ENCODE measurements at regions not wholly inside any gene's neighbourhood (a gene's known extent, or its start where the extent isn't known, plus 50 kb on each side); places are given as distances from the start of the nearest gene placed in this dataset.
A peak's percentile ranks its signal among the peaks of the same experiment; 100 is the strongest.

DNA sequence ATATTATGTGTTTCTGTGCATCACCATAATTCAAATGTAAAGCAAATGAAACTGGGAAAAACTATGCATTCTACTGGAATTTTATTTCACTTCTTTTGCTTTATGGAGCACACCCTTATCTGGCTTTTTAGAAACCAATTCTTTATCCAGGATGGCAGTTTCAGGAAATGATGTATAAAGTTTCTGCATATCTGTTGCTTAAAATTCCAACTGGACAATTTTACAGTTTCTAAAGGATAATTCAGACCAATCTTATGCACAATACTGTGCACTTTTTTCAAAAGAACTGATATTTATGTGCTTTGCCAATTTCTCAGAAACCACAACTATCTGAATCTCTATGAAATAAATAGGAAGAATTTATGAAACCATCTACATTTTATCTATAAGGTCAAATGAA is 246.5 kb upstream of the MIR17HG start:
- Histone ChIP-seq H3K27ac (ENCODE audit: low read depth, low read length) (no peak overlapping the region), H3K4me3 (ENCODE audit: low read depth, low read length) (no peak overlapping the region), H3K36me3 (ENCODE audit: control insufficient read depth, insufficient read depth, low read length) (no peaks in the 10 kb centered on the region), H3K4me1 (ENCODE audit: control insufficient read depth, insufficient read depth, low read length) (no peaks in the 10 kb centered on the region), H3K9me3 (ENCODE audit: control insufficient read depth, insufficient read depth, low read length) (peaks cover 1% of the 10 kb centered on the region), H3K27me3 (ENCODE audit: control insufficient read depth, insufficient read depth, low read length) (no peaks in the 10 kb centered on the region)
- no peak for DNase-seq (ENCODE audit: low read depth in 4 of 6, low spot score in 6 of 6)

DNA sequence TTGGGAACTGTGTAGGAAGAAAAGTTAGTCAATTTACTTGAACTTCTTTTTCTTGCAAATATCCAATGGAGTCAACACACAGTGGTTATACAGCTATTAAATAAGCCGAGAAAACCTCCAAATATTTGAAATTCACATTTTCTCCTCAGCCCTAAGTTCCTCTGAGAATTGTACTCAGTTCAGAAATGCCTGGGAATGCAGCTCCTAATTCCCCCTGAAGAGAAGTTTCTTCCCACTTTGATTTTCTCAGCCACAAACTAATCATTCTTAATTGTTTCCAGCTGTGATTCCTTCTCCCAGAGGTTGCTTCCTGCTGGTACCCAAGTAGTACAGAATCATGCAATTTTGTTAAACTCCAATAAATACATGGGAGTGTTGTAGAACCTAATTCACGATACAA is 246.1 kb upstream of the MIR17HG start:
- H3K27me3 ChIP-seq (ENCODE audit: control insufficient read depth, insufficient read depth, low read length), result no peaks in the 10 kb centered on the region
- DNase-seq (ENCODE audit: low read depth in 4 of 6, low spot score in 6 of 6), result peak in 4 of 6 donors; percentile 14 to 87 (median 30)
- no peaks in the 10 kb centered on the region for H3K4me1 ChIP-seq (ENCODE audit: control insufficient read depth, insufficient read depth, low read length)
- H3K36me3 ChIP-seq (ENCODE audit: control insufficient read depth, insufficient read depth, low read length), result no peaks in the 10 kb centered on the region
- H3K4me3 ChIP-seq (ENCODE audit: low read depth, low read length), result no peak overlapping the region
- H3K27ac ChIP-seq (ENCODE audit: low read depth, low read length), result no peak overlapping the region
- WGBS (ENCODE audit: insufficient coverage), result no CpG with 5 or more reads among the region's 2 CpGs
- H3K9me3 ChIP-seq (ENCODE audit: control insufficient read depth, insufficient read depth, low read length), result peaks cover 1% of the 10 kb centered on the region

DNA sequence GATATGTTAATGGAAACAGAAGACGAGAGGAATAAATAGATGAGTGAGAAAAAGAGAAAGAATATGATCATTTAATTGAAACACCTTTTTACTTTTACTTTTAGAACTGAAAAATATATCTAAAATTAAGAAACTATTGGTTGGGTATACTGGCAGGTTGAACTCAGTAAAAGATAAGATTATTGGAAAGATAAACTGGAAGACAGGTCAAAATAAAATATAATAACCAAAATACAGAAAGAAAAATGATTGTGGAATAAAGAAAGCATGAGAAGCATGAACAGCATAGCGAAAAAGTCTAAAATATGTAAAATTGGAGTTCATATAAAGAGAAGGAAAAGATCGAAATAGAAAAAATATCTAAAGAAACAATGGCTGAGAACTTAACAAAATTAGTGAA is 242.2 kb upstream of the MIR17HG start:
- Histone ChIP-seq H3K27me3 (ENCODE audit: control insufficient read depth, insufficient read depth, low read length) (no peaks in the 10 kb centered on the region), H3K9me3 (ENCODE audit: control insufficient read depth, insufficient read depth, low read length) (peaks cover 1% of the 10 kb centered on the region), H3K36me3 (ENCODE audit: control insufficient read depth, insufficient read depth, low read length) (no peaks in the 10 kb centered on the region), H3K27ac (ENCODE audit: low read depth, low read length) (no peak overlapping the region), H3K4me1 (ENCODE audit: control insufficient read depth, insufficient read depth, low read length) (no peaks in the 10 kb centered on the region), H3K4me3 (ENCODE audit: low read depth, low read length) (no peak overlapping the region)
- no CpG with 5 or more reads among the region's 3 CpGs for WGBS (ENCODE audit: insufficient coverage)
- DNase-seq (ENCODE audit: low read depth in 4 of 6, low spot score in 6 of 6), result no peak

DNA sequence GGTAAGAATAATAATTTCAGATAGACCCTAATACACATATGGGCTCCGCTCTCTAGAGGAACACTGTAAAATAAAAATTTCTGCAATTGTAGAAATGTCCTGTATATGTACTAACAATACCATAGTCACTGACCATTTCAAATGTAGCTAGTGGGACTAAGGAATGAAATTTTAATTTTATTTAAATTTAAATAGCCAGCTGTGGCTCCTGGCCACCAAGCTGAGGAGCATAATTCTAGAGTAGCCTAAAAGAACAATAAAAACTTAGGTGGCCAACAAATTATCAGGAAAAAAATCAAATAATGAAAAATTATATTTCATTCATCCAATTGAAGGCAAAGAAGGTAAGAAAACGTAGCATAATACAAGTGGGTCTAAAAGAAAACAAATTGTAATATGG is 240.9 kb upstream of the MIR17HG start:
- H3K9me3 ChIP-seq (ENCODE audit: control insufficient read depth, insufficient read depth, low read length), result peaks cover 1% of the 10 kb centered on the region
- no peaks in the 10 kb centered on the region for H3K4me1 ChIP-seq (ENCODE audit: control insufficient read depth, insufficient read depth, low read length)
- H3K36me3 ChIP-seq (ENCODE audit: control insufficient read depth, insufficient read depth, low read length), result no peaks in the 10 kb centered on the region
- H3K27me3 ChIP-seq (ENCODE audit: control insufficient read depth, insufficient read depth, low read length), result no peaks in the 10 kb centered on the region
- H3K4me3 ChIP-seq (ENCODE audit: low read depth, low read length), result no peak overlapping the region
- DNase-seq (ENCODE audit: low read depth in 4 of 6, low spot score in 6 of 6), result no peak
- H3K27ac ChIP-seq (ENCODE audit: low read depth, low read length), result no peak overlapping the region
- no CpG with 5 or more reads among the region's 2 CpGs for WGBS (ENCODE audit: insufficient coverage)

DNA sequence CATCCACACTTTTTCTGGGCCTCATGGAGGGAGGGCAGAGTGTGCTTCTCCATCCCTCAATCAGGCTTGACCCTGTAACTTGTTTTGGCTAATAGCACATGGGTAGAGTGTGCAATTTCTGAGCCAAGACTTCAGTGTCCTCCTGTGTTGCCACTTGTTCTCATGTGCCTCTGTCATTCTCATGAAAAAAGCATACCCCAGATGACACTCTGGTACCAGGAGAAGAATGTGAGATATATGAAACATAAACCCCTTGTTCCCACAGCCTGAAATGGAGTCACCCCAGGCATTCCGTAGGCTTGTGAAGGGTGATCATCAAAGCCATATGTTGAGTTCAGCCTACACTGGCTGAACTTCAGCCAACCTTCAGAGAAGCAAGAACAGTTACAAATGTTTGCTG is 239.2 kb upstream of the MIR17HG start:
- Histone ChIP-seq H3K27ac (ENCODE audit: low read depth, low read length) (no peak overlapping the region), H3K4me1 (ENCODE audit: control insufficient read depth, insufficient read depth, low read length) (no peaks in the 10 kb centered on the region), H3K27me3 (ENCODE audit: control insufficient read depth, insufficient read depth, low read length) (no peaks in the 10 kb centered on the region), H3K36me3 (ENCODE audit: control insufficient read depth, insufficient read depth, low read length) (no peaks in the 10 kb centered on the region), H3K9me3 (ENCODE audit: control insufficient read depth, insufficient read depth, low read length) (peaks cover 1% of the 10 kb centered on the region), H3K4me3 (ENCODE audit: low read depth, low read length) (no peak overlapping the region)
- DNase-seq (ENCODE audit: low read depth in 4 of 6, low spot score in 6 of 6), result no peak
- no CpG with 5 or more reads among the region's 1 CpG for WGBS (ENCODE audit: insufficient coverage)

DNA sequence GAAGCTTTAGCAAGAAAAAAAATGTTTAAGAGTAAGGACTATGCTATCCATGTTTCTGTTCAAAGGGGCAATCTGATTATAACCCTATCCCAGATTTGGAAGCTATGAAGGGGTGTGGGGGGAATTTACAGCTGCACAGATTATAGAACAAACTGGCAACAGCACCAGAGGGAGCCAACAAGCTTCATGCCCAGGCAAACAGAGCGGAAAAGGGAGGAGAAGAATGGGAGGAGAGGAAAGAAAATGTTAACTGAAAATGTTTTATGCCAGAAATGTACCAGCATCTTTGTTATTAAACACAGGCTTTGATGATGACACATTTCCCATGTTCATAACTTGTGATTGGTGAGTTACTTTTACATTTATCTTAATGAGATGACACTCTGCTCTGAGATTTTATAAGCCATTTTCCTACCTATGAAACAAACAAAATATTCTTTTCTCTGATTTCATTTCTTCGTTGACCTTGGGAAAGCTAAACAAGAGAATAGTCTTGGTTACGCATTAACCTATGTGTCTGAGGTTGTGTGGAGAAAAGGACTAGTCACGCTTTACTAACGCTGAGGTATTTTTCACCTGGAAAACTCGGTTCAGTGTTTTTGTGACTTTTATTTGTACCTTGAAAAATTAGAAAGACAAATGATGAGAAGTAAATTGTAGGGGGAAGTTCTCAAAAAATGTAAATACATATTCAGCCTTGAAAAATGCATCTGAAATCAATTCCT is 235.8 kb upstream of the MIR17HG start:
- Histone ChIP-seq H3K9me3 (ENCODE audit: control insufficient read depth, insufficient read depth, low read length) (no peaks in the 10 kb centered on the region), H3K4me3 (ENCODE audit: low read depth, low read length) (no peak overlapping the region), H3K36me3 (ENCODE audit: control insufficient read depth, insufficient read depth, low read length) (no peaks in the 10 kb centered on the region), H3K27ac (ENCODE audit: low read depth, low read length) (no peak overlapping the region), H3K27me3 (ENCODE audit: control insufficient read depth, insufficient read depth, low read length) (no peaks in the 10 kb centered on the region), H3K4me1 (ENCODE audit: control insufficient read depth, insufficient read depth, low read length) (no peaks in the 10 kb centered on the region)
- DNase-seq (ENCODE audit: low read depth in 4 of 6, low spot score in 6 of 6), result peak in 1 of 6 donors; percentile 25
- no CpG with 5 or more reads among the region's 6 CpGs for WGBS (ENCODE audit: insufficient coverage)

DNA sequence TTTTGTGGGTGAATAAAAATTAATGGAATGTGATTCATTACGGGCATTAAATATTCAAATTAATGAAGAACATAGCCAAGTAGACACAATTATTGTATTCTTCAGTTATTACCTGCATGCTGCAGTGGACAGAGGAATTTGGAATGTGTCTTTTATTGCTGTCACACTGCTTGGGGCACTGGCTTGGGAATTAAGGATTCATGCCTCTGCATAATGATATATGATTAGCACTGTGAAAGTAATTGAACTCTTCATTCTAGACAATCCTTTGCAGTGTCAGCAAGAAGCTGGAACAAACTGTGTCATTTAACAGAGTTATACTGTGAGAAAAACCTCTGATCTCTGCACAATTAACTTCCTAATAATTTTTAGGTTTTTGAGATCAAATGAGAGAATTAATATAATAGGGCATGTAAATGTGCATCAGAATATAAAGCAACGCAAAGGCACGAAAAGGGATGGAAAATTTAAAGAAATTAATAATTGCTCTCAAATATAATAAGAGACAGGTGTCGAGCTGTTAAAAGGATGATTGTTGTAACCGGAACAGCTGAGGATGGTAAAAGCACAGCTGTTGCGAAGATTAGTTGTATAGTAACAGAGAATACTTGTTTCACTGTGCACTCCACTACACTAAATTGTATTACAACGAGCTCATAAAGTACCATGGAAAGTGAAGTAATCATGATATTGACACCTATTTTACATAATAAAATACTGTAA is 235.1 kb upstream of the MIR17HG start:
- H3K4me1 ChIP-seq (ENCODE audit: control insufficient read depth, insufficient read depth, low read length), result no peaks in the 10 kb centered on the region
- no peak overlapping the region for H3K27ac ChIP-seq (ENCODE audit: low read depth, low read length)
- H3K27me3 ChIP-seq (ENCODE audit: control insufficient read depth, insufficient read depth, low read length), result no peaks in the 10 kb centered on the region
- H3K36me3 ChIP-seq (ENCODE audit: control insufficient read depth, insufficient read depth, low read length), result no peaks in the 10 kb centered on the region
- no peaks in the 10 kb centered on the region for H3K9me3 ChIP-seq (ENCODE audit: control insufficient read depth, insufficient read depth, low read length)
- H3K4me3 ChIP-seq (ENCODE audit: low read depth, low read length), result no peak overlapping the region
- peak in 1 of 6 donors; percentile 72 for DNase-seq (ENCODE audit: low read depth in 4 of 6, low spot score in 6 of 6)
- WGBS (ENCODE audit: insufficient coverage), result no CpG with 5 or more reads among the region's 7 CpGs

DNA sequence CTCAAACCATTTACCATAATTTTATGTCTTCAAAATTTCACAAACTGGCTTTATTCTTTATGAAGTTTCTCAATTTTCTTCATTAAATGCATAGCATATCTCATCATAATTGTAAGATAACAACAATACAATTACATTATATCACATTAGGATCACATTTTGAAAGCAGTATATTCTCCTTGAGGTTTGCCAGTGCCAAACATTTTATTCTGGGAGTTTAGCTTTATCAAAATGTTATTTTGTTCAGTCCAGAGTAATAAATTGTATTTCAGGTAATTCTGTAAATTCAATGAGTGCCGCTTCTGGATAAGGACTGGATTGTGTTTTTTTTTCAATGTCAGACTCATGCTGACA is 234.6 kb upstream of the MIR17HG start:
- WGBS (ENCODE audit: insufficient coverage), result no CpG with 5 or more reads among the region's 1 CpG
- Histone ChIP-seq H3K27ac (ENCODE audit: low read depth, low read length) (no peak overlapping the region), H3K4me1 (ENCODE audit: control insufficient read depth, insufficient read depth, low read length) (no peaks in the 10 kb centered on the region), H3K27me3 (ENCODE audit: control insufficient read depth, insufficient read depth, low read length) (no peaks in the 10 kb centered on the region), H3K9me3 (ENCODE audit: control insufficient read depth, insufficient read depth, low read length) (no peaks in the 10 kb centered on the region), H3K4me3 (ENCODE audit: low read depth, low read length) (no peak overlapping the region), H3K36me3 (ENCODE audit: control insufficient read depth, insufficient read depth, low read length) (no peaks in the 10 kb centered on the region)
- DNase-seq (ENCODE audit: low read depth in 4 of 6, low spot score in 6 of 6), result no peak

DNA sequence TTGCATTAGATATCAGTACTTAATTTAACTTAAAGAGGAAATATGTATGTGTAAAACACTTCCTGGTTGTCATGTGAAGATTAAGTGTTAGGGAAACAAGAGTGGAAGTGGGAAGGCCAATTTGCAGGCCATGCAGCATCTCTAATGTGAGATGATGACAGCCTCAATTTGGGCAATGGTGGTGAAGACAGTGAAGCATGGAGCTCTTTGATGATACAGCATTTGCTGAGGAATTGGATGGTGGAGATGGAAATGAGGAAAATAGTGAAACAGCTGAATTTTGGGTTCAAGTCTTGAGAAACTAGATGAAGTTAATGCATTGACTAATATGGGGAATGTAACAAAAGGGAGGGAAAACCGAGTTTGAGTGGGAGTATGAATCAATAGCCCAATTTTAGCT is 231.7 kb upstream of the MIR17HG start:
- Histone ChIP-seq H3K4me3 (ENCODE audit: low read depth, low read length) (no peak overlapping the region), H3K36me3 (ENCODE audit: control insufficient read depth, insufficient read depth, low read length) (no peaks in the 10 kb centered on the region), H3K9me3 (ENCODE audit: control insufficient read depth, insufficient read depth, low read length) (no peaks in the 10 kb centered on the region), H3K27me3 (ENCODE audit: control insufficient read depth, insufficient read depth, low read length) (no peaks in the 10 kb centered on the region), H3K27ac (ENCODE audit: low read depth, low read length) (no peak overlapping the region), H3K4me1 (ENCODE audit: control insufficient read depth, insufficient read depth, low read length) (no peaks in the 10 kb centered on the region)
- no peak for DNase-seq (ENCODE audit: low read depth in 4 of 6, low spot score in 6 of 6)
- 89% methylated on average over 1 of the region's 1 CpG for WGBS (ENCODE audit: insufficient coverage)

DNA sequence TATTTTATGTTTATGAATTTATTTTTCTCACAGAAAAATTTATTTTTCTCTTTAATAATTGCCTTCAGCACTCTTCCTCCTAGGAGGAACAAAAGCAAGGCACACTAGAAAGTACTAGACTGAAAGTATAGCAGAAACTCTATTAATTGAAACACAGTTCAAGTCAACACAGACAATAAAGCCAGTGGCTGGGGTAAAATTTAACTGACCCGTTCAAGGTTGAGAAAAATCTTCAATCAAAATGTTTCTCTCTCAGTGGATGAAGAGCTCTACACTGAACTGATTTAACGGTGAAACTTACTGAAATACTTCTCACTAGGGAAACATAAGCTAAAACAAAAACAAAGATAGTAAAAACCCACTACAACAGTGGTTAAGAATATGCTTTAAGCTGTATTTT is 230.1 kb upstream of the MIR17HG start:
- Histone ChIP-seq H3K27ac (ENCODE audit: low read depth, low read length) (no peak overlapping the region), H3K36me3 (ENCODE audit: control insufficient read depth, insufficient read depth, low read length) (no peaks in the 10 kb centered on the region), H3K4me1 (ENCODE audit: control insufficient read depth, insufficient read depth, low read length) (no peaks in the 10 kb centered on the region), H3K4me3 (ENCODE audit: low read depth, low read length) (no peak overlapping the region), H3K27me3 (ENCODE audit: control insufficient read depth, insufficient read depth, low read length) (no peaks in the 10 kb centered on the region), H3K9me3 (ENCODE audit: control insufficient read depth, insufficient read depth, low read length) (no peaks in the 10 kb centered on the region)
- WGBS (ENCODE audit: insufficient coverage), result no CpG with 5 or more reads among the region's 2 CpGs
- DNase-seq (ENCODE audit: low read depth in 4 of 6, low spot score in 6 of 6), result peak in 1 of 6 donors; percentile 19

Measured in spinal cord (tissue), 9 donors.